ENCODE measurements at regions not wholly inside any gene's neighbourhood (a gene's known extent, or its start where the extent isn't known, plus 50 kb on each side); places are given as distances from the start of the nearest gene placed in this dataset.

GRCh38 chr10:108638225-108638624, 1285.1 kb downstream of the XPNPEP1 start:
- Mint-ChIP-seq H3K4me1 (ENCODE audit: low read depth, unreplicated experiment) (no peaks in the 10 kb centered on the region), H3K36me3 (ENCODE audit: insufficient read depth, unreplicated experiment) (no peaks in the 10 kb centered on the region), H3K4me3 (ENCODE audit: unreplicated experiment) (no peak overlapping the region), H3K27me3 (ENCODE audit: insufficient read depth, unreplicated experiment) (no peaks in the 10 kb centered on the region), H3K9me3 (ENCODE audit: unreplicated experiment) (no peaks in the 10 kb centered on the region), H3K27ac (ENCODE audit: unreplicated experiment) (no peak overlapping the region)
- intact Hi-C loops (cut with micrococcal nuclease; ENCODE audit: unreplicated experiment): no loop called here
- no peaks in the 10 kb centered on the region for H3K9me3 ChIP-seq
- DNase-seq: no peak
- ChIA-PET POLR2A (no interaction called here), CTCF (no interaction called here)
- no peaks in the 10 kb centered on the region for H3K27me3 ChIP-seq (replicated peaks; ENCODE audit: control insufficient read depth, insufficient read depth, low read length)
- TF ChIP-seq, protein P1, sequence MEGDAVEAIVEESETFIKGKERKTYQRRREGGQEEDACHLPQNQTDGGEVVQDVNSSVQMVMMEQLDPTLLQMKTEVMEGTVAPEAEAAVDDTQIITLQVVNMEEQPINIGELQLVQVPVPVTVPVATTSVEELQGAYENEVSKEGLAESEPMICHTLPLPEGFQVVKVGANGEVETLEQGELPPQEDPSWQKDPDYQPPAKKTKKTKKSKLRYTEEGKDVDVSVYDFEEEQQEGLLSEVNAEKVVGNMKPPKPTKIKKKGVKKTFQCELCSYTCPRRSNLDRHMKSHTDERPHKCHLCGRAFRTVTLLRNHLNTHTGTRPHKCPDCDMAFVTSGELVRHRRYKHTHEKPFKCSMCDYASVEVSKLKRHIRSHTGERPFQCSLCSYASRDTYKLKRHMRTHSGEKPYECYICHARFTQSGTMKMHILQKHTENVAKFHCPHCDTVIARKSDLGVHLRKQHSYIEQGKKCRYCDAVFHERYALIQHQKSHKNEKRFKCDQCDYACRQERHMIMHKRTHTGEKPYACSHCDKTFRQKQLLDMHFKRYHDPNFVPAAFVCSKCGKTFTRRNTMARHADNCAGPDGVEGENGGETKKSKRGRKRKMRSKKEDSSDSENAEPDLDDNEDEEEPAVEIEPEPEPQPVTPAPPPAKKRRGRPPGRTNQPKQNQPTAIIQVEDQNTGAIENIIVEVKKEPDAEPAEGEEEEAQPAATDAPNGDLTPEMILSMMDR (IDR thresholded peaks at IDR 0.05; ENCODE audit: insufficient read depth in 1 of 2, low read depth in 1 of 2, low read length in 1 of 2, severe bottlenecking in 1 of 2, unreplicated experiment in 1 of 2): no peak
- H3K36me3 ChIP-seq (ENCODE audit: control insufficient read depth, insufficient read depth, low read length): no peaks in the 10 kb centered on the region
- no peaks in the 10 kb centered on the region for H3K4me1 ChIP-seq
- no TSS peak for BruUV-seq (replicated peaks)
- no peak overlapping the region for H3K4me3 ChIP-seq (ENCODE audit: low read depth, low read length)

DNA sequence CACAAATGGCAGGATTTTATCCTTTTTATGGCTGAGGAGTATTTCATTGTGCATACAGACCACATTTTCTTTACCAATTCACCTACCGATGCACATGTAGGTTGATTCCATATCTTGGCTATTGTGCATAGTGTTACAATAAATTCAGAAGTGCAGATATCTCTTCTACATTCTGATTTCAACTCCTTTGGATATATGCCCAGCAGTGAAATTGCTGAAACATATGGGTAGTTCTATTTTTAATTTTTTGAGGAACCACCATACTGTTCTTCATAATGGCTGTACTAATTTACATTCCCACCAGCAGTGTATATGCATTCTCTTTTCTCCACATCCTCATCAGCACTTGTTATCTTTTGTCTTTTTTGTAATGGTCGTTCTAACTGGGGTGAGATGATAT, 1290.3 kb downstream of the XPNPEP1 start:
- Mint-ChIP-seq H3K27ac (ENCODE audit: unreplicated experiment) (no peak overlapping the region), H3K4me1 (ENCODE audit: low read depth, unreplicated experiment) (no peaks in the 10 kb centered on the region), H3K4me3 (ENCODE audit: unreplicated experiment) (no peak overlapping the region), H3K36me3 (ENCODE audit: insufficient read depth, unreplicated experiment) (no peaks in the 10 kb centered on the region), H3K9me3 (ENCODE audit: unreplicated experiment) (no peaks in the 10 kb centered on the region), H3K27me3 (ENCODE audit: insufficient read depth, unreplicated experiment) (no peaks in the 10 kb centered on the region)
- Histone ChIP-seq H3K4me3 (ENCODE audit: low read depth, low read length) (no peak overlapping the region), H3K36me3 (ENCODE audit: control insufficient read depth, insufficient read depth, low read length) (no peaks in the 10 kb centered on the region), H3K9me3 (no peaks in the 10 kb centered on the region), H3K27me3 (replicated peaks; ENCODE audit: control insufficient read depth, insufficient read depth, low read length) (no peaks in the 10 kb centered on the region), H3K4me1 (peaks cover 7% of the 10 kb centered on the region; the same call in 1 of the 2 replicates)
- BruUV-seq (replicated peaks): no TSS peak
- TF ChIP-seq, protein P1 (IDR thresholded peaks at IDR 0.05; ENCODE audit: insufficient read depth in 1 of 2, low read depth in 1 of 2, low read length in 1 of 2, severe bottlenecking in 1 of 2, unreplicated experiment in 1 of 2): no peak
- no peak for DNase-seq
- ChIA-PET POLR2A (no interaction called here), CTCF (no interaction called here)
- intact Hi-C loops (cut with micrococcal nuclease; ENCODE audit: unreplicated experiment): no loop called here

GRCh38 chr10:108632144-108632543, 1291.2 kb downstream of the XPNPEP1 start:
- no peak for DNase-seq
- Mint-ChIP-seq H3K4me3 (ENCODE audit: unreplicated experiment) (no peak overlapping the region), H3K27me3 (ENCODE audit: insufficient read depth, unreplicated experiment) (no peaks in the 10 kb centered on the region), H3K4me1 (ENCODE audit: low read depth, unreplicated experiment) (no peaks in the 10 kb centered on the region), H3K36me3 (ENCODE audit: insufficient read depth, unreplicated experiment) (no peaks in the 10 kb centered on the region), H3K27ac (ENCODE audit: unreplicated experiment) (no peak overlapping the region), H3K9me3 (ENCODE audit: unreplicated experiment) (no peaks in the 10 kb centered on the region)
- H3K4me1 ChIP-seq: peaks cover 7% of the 10 kb centered on the region; the same call in 1 of the 2 replicates
- ChIA-PET POLR2A (no interaction called here), CTCF (no interaction called here)
- intact Hi-C loops (cut with micrococcal nuclease; ENCODE audit: unreplicated experiment): no loop called here
- no peaks in the 10 kb centered on the region for H3K27me3 ChIP-seq (replicated peaks; ENCODE audit: control insufficient read depth, insufficient read depth, low read length)
- no peaks in the 10 kb centered on the region for H3K9me3 ChIP-seq
- no TSS peak for BruUV-seq (replicated peaks)
- TF ChIP-seq, protein P1 (IDR thresholded peaks at IDR 0.05; ENCODE audit: insufficient read depth in 1 of 2, low read depth in 1 of 2, low read length in 1 of 2, severe bottlenecking in 1 of 2, unreplicated experiment in 1 of 2): no peak
- H3K36me3 ChIP-seq (ENCODE audit: control insufficient read depth, insufficient read depth, low read length): no peaks in the 10 kb centered on the region
- no peak overlapping the region for H3K4me3 ChIP-seq (ENCODE audit: low read depth, low read length)
